ENCODE measurements at regions not wholly inside any gene's neighbourhood (a gene's known extent, or its start where the extent isn't known, plus 50 kb on each side); places are given as distances from the start of the nearest gene placed in this dataset.

DNA sequence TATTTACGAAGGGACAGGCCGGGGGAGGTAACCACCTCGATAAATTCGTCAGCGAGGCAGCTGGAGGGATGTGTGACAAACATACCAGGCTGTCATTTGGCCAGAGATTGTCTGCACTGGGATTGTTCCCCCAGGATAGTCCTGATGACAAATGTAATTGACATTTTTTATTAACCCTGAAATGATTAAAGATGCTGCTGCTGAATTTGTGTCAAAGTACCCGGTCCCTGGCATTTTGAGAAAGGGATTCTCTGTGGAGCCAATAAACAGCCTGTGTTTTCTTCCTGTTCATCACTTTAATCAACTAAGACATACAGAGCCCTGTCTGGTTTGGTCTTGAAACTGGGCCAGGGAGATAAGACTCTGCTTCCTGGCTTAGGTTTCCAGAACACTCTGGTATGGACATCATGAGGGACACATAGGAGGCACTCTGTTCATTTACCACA is 117.6 kb downstream of the SLC25A47 start (continued):
- no peak for TF ChIP-seq POLR2H (tag; IDR thresholded peaks at IDR 0.05; ENCODE audit: low read depth)
- TF ChIP-seq ZNF23 (CRISPR knock-in tag; IDR thresholded peaks at IDR 0.05): no peak
- TF ChIP-seq FOXA1 (IDR thresholded peaks at IDR 0.05; ENCODE audit: borderline replicate concordance): no peak
- no peak for TF ChIP-seq SETDB1 (IDR thresholded peaks at IDR 0.05; ENCODE audit: low read length)
- TF ChIP-seq HDGF (IDR thresholded peaks at IDR 0.05): no peak
- no peak for TF ChIP-seq YBX1 (IDR thresholded peaks at IDR 0.05)

DNA sequence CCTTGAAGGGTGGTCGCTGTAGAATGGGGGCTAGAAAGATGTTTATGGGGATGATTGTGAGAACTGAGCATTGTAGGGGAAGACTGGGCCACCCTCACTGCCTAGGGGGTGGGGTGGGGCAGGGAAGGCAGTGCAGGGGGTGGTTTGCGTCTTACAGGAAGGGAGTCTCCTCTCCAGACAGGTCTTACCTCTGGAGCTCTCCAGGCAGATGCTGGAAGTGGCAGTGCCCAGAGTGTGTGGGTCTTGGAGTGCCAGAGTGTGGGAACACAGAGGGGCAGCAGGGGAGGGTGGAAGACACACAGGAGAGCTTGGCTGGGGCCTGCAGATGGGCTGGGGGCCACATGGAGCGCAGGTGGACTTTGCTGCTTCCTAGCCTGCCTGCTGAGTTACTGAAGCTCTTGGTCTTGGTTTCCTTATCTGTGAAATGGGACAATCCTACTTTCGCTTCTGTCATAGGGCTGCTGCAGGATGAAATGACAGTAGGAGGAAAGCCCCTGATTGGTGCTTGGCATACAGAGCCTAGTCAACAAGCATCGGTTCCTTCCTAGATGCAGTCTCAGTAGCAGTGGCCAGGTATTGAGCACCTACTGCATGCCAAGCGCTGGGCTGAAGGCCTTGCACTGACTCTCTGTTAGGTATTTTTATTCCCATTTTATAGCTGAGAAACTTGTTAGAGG is 118.3 kb downstream of the SLC25A47 start:
- WGBS (ENCODE audit: insufficient coverage, low coverage, missing lambda C conversion rate): 43% methylated on average over 5 of the region's 6 CpGs
- no peak for FAIRE-seq
- in situ Hi-C loops (cut with MboI): no loop called here
- TF ChIP-seq POLR3G (IDR thresholded peaks at IDR 0.05; ENCODE audit: extremely low read depth, insufficient read length, insufficient replicate concordance) (no peak), IRF2 (CRISPR knock-in tag; IDR thresholded peaks at IDR 0.05) (no peak), RBM25 (IDR thresholded peaks at IDR 0.05; ENCODE audit: low read depth, low read length, severe bottlenecking) (peak; percentile 66), KDM5B (IDR thresholded peaks at IDR 0.05; ENCODE audit: insufficient replicate concordance, low read depth, low read length) (no peak), NFRKB (IDR thresholded peaks at IDR 0.05; ENCODE audit: low read depth) (no peak), PHTF2 (CRISPR knock-in tag; IDR thresholded peaks at IDR 0.05) (no peak), HDAC6 (IDR thresholded peaks at IDR 0.05; ENCODE audit: low read depth, low read length) (no peak), MAFG (tag; conservative IDR thresholded peaks at IDR 0.05) (no peak), NR3C1 (CRISPR knock-in tag; IDR thresholded peaks at IDR 0.05) (no peak)
- TF ChIP-seq, protein P1, sequence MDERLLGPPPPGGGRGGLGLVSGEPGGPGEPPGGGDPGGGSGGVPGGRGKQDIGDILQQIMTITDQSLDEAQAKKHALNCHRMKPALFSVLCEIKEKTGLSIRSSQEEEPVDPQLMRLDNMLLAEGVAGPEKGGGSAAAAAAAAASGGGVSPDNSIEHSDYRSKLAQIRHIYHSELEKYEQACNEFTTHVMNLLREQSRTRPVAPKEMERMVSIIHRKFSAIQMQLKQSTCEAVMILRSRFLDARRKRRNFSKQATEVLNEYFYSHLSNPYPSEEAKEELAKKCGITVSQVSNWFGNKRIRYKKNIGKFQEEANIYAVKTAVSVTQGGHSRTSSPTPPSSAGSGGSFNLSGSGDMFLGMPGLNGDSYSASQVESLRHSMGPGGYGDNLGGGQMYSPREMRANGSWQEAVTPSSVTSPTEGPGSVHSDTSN (CRISPR knock-in tag; IDR thresholded peaks at IDR 0.05; ENCODE audit: low read depth): no peak
- TF ChIP-seq, protein P1 (tag; conservative IDR thresholded peaks at IDR 0.05; ENCODE audit: low read depth): no peak
- TF ChIP-seq, protein P2, sequence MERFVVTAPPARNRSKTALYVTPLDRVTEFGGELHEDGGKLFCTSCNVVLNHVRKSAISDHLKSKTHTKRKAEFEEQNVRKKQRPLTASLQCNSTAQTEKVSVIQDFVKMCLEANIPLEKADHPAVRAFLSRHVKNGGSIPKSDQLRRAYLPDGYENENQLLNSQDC (CRISPR knock-in tag; IDR thresholded peaks at IDR 0.05): no peak

More for the DNA sequence above, 118.3 kb downstream of the SLC25A47 start:
- Histone ChIP-seq H3K27me3 (ENCODE audit: control insufficient read depth in 2 of 2, insufficient read depth in 2 of 2, low read length in 2 of 2) (no peaks in the 10 kb centered on the region), H3K9me1 (ENCODE audit: control insufficient read depth, insufficient read depth, low read length) (no peaks in the 10 kb centered on the region), H3K27ac (ENCODE audit: extremely low read depth, low read depth, low read length) (peak overlapping the region; percentile 46), H3K9me3 (replicated peaks; ENCODE audit: control insufficient read depth, insufficient read depth, low read depth, low read length) (no peaks in the 10 kb centered on the region), H3K4me3 (no peak overlapping the region), H3K4me1 (replicated peaks in 1 of 2; ENCODE audit: control insufficient read depth in 2 of 2, insufficient read depth in 2 of 2, low read length in 2 of 2) (peaks cover 29 to 40% of the 10 kb centered on the region in 2 experiments), H2AFZ (ENCODE audit: low read depth, low read length) (peak overlapping the region; percentile 54; the same call in 1 of the 2 replicates), H3K9ac (ENCODE audit: insufficient read depth in 1 of 2, low read depth in 2 of 2, low read length in 2 of 2) (peak overlapping the region in 1 of 2 experiments; percentile 36; a peak in 1 of 4 replicates), H3K79me2 (ENCODE audit: control insufficient read depth, insufficient read depth, low read length) (no peaks in the 10 kb centered on the region), H3K36me3 (ENCODE audit: control insufficient read depth, insufficient read depth, low read length) (no peaks in the 10 kb centered on the region), H3K4me2 (ENCODE audit: insufficient read depth, low read length) (peak overlapping the region; percentile 65), H4K20me1 (replicated peaks; ENCODE audit: control insufficient read depth, insufficient read depth, low read length) (no peaks in the 10 kb centered on the region)
- no TSS peak for BruUV-seq (replicated peaks)
- POLR2A ChIA-PET: interaction anchor here (0.5 to 1.5 kb wide), 2 partner anchors 11 to 13 kb away, joined by 3 to 5 read pairs; no protein-coding TSS in a partner anchor
- DNase-seq (ENCODE audit: extremely low read depth in 1 of 4, low spot score in 3 of 4) (peak in 3 of 4 experiments; percentile 26 to 34 (median 32)), ATAC-seq (peak; percentile 25)
- CTCF ChIA-PET (ENCODE audit: low intra/inter-chr PET ratio): interaction anchor here (2.3 kb wide), 1 partner anchor 213 kb away, joined by 9 read pairs; no protein-coding TSS in a partner anchor
- intact Hi-C loops (cut with micrococcal nuclease): loop anchor here (10.0 kb wide), 1 partner anchor 57 kb away; no protein-coding TSS in a partner anchor
